Neural cell (in vitro differentiated cells): ENCODE measurements at regions not wholly inside any gene's neighbourhood (a gene's known extent, or its start where the extent isn't known, plus 50 kb on each side); places are given as distances from the start of the nearest gene placed in this dataset.

ENCODE experiments used
- CTCF ChIP-seq: fragments of 450-650 bp; IDR thresholded peaks from 2 replicates; pipeline ENCODE4 v1.5.1; 2014; ENCODE audit warnings: antibody characterized with exemption, mild to moderate bottlenecking, moderate library complexity; ENCODE audit not compliant: poor library complexity, severe bottlenecking
- EP300 ChIP-seq: fragments of 450-650 bp; conservative IDR thresholded peaks from 2 replicates; pipeline ENCODE4 v1.6.1; 2014; ENCODE audit warnings: antibody characterized with exemption, mild to moderate bottlenecking, moderate library complexity; ENCODE audit not compliant: poor library complexity, severe bottlenecking
- EZH2 ChIP-seq: fragments of 200-600, 300-800 bp; shearing (Covaris generic), sonication (generic); IDR thresholded peaks from 2 replicates; pipeline ENCODE4 v1.6.1; 2014; ENCODE audit warnings: antibody characterized with exemption, low read length, borderline replicate concordance, mild to moderate bottlenecking; ENCODE audit not compliant: insufficient read depth, poor library complexity, severe bottlenecking
- MXI1 ChIP-seq: fragments of 450-650 bp; conservative IDR thresholded peaks from 2 replicates; pipeline ENCODE4 v1.6.1; 2014; ENCODE audit warnings: antibody characterized with exemption, mild to moderate bottlenecking; ENCODE audit not compliant: poor library complexity, severe bottlenecking
- POLR2AphosphoS5 ChIP-seq: IDR thresholded peaks from 2 replicates; pipeline ENCODE4 v1.6.1; 2012
- RAD21 ChIP-seq: fragments of 450-650 bp; conservative IDR thresholded peaks from 2 replicates; pipeline ENCODE4 v1.6.1; 2014; ENCODE audit warnings: antibody characterized with exemption, mild to moderate bottlenecking, moderate library complexity
- REST ChIP-seq: IDR thresholded peaks from 2 replicates; pipeline ENCODE4 v1.6.1; 2012; ENCODE audit warnings: borderline replicate concordance
- SMC3 ChIP-seq: fragments of 450-650 bp; conservative IDR thresholded peaks from 2 replicates; pipeline ENCODE4 v1.6.1; 2014; ENCODE audit warnings: antibody characterized with exemption, mild to moderate bottlenecking, moderate library complexity; ENCODE audit not compliant: poor library complexity
- TAF1 ChIP-seq: IDR thresholded peaks from 2 replicates; pipeline ENCODE4 v1.6.1; 2012; ENCODE audit warnings: low read depth

GRCh38 chr18:3360211-3360610 lies 89.8 kb upstream of the TGIF1 start:
- TF ChIP-seq POLR2AphosphoS5 (no peak), CTCF (no peak), EP300 (no peak), RAD21 (no peak), SMC3 (no peak), EZH2 (no peak), TAF1 (no peak), REST (no peak), MXI1 (no peak)
